GM19372 (cell line): ENCODE measurements at regions not wholly inside any gene's neighbourhood (a gene's known extent, or its start where the extent isn't known, plus 50 kb on each side); places are given as distances from the start of the nearest gene placed in this dataset.
A peak's percentile ranks its signal among the peaks of the same experiment; 100 is the strongest.
"Not testable (repeated sequence)": the region's sequence is repeated elsewhere in the genome, so short reads cannot be mapped to it uniquely, and the experiment has no call there.

Experiments used
- ATAC-seq: cut with Tn5 transposase; IDR thresholded peaks from one replicate; pipeline ENCODE4 v1.9.1; 2021; ENCODE audit warnings: mild to moderate bottlenecking, low read depth, moderate library complexity; ENCODE audit not compliant: unreplicated experiment

DNA sequence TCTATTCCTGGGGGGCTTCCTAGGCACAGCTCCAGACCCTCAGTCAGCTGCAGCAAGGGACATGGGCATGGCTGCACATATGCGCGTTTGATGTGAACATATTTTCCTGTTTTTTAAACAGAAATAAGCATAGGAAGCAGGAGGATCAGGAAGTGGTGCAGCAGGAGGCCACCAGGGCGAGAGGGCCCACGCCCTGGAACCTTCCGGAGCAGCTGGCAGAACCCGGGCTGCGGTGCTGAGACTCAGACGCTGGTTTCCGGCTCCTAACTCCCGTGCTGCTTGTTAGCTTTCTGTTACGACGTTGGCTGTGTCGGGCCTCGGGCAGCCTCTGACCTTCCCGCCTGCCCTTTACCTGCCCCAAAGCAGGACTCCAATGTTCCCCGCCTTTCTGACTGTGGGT is 5399.5 kb upstream of the TPTE start:
- not testable (repeated sequence) for ATAC-seq

DNA sequence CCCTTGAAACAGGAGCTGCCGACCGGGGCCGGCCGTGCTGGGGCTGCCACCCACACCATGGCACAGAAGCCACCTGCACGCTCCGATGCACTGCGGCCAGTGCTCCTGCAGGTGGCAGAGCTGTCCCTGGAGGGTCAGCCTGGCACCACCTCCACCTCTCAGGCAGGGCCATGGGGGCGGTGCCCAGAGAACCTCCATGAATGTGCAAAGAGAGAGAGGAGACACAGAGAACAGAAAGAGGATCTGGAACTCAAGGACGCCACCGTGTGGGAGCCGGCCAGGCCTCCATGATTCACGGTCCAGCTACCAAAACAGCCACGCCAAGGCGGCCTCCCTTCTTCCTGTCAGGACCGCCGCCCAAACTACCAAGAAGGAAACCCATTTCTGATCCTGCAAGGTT is 5397.7 kb upstream of the TPTE start:
- ATAC-seq, result not testable (repeated sequence)

DNA sequence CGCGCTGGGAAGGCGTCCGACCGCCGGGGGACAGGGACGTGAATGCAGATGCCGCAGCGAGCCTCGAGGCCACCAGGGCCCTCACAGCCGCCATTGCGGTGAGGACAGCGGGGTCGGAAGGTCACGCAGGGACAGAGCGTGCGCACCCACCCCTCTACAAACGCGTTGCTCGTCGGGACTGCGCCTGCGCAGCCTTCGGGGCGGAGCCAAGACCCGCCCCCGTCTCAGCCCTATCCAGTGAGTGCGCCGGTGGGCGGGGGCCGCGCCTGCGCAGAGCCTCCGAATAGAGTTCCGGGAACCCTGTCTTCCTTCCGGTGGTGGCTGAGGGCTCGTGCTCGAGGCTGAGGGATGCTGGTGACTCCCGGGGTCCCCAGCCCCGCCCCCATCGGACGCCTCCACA is 5393.1 kb upstream of the TPTE start:
- ATAC-seq, result peak; percentile 95

DNA sequence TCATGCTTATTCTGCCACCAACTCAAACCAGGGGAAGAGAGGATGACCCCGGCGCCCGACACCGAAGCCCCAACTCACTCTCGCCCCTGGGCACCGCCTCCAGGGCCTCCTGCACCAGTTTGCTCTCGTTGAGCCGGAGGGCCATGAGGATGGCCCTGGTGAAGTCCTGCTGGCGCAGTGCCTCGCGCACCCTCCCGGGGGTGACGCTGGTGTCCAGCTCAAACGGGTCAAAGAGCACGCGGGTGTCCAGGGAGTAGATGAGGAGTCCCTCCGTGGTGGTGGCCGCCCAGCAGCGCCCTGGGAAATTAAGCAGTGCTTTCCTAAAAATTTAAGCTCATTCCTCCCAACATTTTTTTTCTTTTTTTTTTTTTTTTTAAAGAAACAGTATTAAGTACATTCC is 5387.6 kb upstream of the TPTE start:
- not testable (repeated sequence) for ATAC-seq

DNA sequence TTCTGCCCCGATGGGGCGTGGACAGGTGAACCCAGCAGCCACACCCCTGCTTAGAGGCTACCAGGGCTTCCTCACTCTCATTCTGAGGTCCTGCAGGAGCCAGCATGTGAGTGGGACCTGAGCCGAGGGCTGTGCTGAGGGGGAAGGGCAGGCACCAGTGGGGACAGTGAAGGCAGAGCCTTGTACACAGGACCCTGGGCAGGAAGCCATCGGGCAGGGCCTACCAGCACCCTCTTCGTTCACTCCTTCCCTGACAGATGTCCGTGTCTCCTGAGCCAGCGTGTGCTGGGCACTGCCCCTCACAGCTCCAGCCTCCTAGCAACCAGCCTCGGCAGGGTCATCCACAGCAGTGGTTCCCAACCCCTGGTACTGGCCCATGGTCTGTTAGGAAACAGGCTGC is 5385.0 kb upstream of the TPTE start:
- ATAC-seq, result not testable (repeated sequence)

DNA sequence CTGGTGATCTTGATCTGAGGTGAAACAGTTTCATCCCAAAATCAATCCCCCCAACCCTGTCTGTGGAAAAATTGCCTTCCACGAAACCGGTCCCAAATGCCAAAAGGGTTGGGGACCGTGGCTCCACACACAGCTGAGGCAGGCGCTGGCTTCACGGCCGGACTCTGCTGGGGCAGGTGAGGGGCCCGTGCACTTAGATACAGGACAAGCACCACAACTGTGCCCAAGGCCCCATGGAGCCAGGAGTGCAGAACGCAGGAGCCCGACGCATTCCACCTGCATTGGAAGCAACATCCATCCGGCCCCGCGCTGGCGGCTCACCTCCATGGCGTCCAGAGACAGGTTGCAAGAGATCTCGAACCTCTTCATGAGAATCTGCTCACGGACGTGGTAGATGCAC is 5384.4 kb upstream of the TPTE start:
- ATAC-seq, result not testable (repeated sequence)

DNA sequence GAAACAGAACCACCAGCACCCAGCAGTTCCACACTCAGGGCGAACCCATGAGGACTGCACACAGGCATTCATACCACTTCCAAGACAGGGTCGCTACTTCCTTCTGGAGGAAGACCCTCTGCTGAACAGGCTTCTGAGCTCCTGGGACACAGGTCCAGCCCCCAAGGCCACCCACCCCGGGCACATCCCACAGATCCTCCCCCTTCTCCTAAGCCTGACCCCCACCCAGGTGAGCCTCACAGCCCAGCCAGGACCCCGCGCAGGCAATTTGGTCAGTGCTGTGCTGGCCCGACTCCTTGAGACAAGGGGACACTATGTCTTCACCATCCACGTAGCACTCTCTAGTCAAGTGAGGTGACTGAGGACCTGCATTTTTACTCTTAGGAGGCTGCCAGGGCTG is 5382.7 kb upstream of the TPTE start:
- ATAC-seq, result not testable (repeated sequence)

DNA sequence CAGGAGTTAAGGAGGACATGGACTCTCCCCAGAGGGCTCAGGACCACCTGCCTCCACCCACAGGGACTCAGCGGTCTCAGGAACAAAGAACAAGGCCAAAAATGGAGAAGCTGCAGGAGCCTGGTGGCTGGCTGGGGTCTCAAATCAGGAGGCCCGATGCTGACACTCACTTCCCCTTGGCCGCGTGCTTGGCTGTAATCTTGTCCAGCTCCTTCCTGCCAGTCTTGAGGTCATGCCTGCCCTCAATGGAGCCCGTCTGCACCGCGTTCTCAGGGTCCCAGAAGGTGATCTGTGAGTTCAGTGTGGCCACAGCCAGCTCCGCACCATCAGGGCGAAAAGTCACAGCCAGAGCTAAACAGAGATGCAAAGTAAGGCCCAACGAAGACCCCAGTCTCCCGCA is 5381.9 kb upstream of the TPTE start:
- not testable (repeated sequence) for ATAC-seq

DNA sequence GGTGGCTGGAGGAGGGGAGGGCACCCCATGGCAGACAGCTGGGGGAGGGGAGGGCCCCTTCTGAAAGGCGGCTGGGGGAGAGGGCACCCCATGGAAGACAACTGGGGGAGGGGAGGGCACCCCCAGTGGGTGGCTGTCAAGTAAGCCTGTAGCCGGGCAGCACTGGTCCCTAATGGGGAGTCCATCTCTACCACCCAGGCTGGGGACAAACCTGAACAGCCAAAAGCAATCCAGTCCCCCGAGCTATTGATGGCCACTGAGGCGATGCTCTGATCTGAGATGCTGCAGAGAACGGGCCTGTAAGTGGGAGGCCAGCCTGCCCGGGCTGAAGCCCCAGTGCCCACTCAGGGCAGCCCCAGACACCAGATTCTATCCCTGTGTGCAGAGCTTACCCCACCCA is 5378.4 kb upstream of the TPTE start:
- not testable (repeated sequence) for ATAC-seq

DNA sequence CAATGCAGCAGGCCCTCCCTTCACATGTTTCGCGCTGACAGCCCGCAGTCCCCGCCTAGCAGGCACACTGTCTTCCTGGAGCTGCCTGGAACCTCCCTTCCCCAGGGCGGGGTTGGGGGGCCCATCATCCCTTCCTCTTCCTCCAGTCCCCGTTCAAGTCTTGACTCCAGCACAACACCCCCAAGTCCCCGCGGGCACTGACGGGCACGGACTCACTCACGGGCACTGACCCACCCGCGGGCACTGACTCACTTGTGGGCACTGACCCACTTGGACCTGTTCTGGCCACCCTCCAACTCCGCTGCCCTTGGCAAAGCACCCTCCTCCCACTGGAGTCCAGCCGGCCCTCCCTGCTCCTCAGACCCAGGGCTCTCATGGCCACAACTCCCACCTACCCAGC is 5376.7 kb upstream of the TPTE start:
- not testable (repeated sequence) for ATAC-seq

DNA sequence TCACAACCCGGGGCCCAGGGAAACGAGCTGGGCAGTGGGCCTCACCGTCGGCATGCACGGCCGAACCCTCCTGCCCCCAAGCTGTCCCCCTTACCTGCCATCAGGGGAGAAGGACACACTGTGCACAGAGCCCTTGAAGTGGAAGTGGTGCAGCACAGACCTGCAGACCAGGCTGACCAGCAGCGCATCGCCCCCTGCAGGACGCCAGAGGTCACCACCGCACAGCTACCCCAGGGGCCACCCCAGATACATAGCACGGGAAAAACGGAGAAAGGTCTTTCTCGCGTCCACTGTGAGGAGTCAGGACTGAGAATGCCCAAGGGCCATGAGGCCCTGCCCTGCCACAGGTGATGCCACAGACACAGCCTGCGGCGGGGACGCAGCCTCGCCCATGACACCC is 5373.7 kb upstream of the TPTE start:
- not testable (repeated sequence) for ATAC-seq

DNA sequence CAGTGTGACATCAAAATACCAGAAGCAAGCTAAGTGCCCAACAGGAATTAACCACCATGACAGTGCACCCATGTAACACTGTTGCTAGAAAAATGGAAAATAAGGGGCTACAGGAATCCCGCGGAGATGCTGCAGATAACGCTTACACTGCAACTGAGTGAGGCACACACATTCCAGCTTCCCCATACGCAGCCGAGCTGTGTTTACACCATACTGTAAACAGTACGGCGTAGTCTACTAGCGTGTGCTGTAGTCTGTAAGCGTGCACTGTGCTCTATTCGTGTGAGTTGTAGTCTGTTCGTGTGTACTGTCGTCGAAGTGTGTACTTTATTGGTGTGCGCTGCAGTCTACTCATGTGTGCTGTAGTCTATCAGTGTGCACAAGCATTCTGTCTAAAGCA is 5372.2 kb upstream of the TPTE start:
- ATAC-seq, result not testable (repeated sequence)

DNA sequence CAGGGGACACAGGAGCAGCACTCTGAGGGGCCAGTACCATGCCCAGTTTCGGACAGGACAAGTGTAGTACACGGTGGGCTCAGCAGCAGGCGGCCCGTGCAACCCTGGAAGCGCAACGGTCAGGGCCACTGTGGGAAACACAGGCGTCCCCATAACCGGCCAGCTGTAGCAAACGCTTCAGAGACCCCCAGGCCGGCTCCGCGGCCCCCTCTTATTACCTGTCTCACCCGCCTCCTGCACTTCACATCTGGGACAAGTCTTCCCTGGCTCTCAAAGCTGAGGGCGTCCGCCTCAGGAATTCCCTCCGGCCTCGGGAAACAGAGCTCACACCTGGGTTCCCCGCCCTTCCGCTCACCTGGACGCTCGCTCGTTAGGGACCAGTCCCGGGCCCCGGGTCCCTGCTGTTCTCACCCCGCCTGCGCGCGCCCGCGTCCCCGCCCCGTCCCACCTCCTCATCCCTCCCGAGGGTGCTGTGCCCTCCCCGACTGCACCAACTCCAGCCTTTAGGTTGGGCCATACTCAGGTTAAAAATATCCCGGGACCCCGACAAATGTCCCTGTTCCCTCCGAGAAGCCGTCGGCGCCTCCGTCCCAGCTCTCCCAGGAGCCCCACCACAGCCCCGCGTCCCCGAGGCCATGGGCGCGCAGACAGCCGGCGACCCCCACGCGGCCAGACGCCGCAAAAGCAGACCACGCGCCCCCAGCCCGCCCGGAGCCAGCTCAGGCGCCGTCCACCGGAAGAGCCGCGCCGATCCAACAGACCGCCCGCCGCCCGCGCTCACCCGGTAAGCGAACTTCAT is 5367.3 kb upstream of the TPTE start:
- ATAC-seq, result not testable (repeated sequence)

DNA sequence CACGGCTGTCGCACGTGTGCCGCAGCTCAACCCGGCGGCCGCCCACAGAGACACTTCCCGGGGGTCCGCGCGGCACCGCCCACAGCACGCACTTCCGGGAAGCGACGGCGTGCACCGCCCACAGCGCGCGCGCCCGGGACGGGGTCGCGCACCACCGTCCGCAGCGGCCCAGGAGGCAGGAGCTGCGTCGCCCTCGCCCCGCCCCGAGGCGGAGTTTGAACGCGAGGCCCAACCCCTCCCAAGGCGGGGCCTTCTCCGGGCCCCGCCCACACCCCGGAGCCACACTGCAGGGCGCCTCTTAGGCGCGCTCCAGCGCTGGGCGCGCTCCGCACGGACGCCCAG is 5366.8 kb upstream of the TPTE start:
- peak; percentile 92 for ATAC-seq

DNA sequence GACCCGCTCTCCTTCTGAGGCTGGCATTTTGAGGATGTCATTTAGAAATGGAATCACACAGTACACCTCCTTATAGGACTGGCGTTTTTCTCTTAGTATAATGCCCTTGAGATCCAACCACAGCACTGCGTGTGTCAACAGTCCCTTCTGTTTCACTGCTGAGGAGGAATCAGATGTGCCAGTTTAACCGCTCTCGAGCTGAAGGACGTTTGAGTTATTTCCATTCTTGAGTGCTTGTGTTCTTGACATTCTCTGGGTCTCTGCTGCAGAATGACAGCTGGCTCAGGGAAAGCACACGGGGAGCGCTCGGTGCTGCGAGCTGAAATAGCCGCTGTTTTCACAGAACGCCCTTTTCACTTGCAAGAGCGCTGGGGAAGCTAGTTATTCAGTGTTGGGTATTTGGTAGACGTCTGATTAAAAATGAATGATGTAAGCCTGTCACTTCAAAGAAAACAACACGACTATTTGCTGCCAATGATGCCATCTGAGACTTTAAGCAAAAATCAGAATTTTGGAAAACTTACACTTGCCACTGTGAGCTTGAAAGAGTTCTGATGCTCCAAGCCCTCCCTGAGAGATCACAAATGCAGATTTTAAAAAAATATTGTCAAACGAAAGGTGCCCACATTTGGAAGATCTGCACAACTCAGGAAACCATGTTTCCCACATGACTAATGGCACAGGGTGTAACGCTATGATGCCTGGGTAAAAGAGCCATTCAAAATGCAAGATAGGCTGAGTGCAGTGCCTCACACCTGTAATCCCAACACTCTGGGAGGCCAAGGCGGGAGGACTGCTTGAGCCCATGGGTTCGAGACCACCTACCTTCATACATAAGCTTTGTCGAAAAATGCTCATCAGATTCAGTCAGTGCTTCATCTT is 5358.4 kb upstream of the TPTE start:
- ATAC-seq, result not testable (repeated sequence)

DNA sequence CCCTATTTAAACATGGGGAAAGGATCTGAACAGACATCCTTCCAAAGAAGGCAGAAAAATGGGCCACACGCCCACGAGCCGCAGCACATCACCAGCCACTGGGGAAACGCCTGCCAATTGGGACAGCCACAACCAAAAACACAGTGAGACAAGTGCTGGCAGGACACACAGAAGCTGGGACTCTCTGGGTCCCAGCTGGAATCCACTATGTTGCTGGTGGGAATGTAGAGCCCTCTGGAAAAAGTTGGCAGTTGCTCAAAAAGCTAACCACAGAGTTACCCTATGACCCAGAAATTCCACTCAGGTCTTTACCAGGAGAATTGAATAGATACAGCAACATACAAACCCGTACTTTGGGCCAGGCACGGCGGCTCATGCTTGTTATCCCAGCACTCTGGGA is 5355.6 kb upstream of the TPTE start:
- not testable (repeated sequence) for ATAC-seq
